GM12892 (cell line): ENCODE measurements at regions not wholly inside any gene's neighbourhood (a gene's known extent, or its start where the extent isn't known, plus 50 kb on each side); places are given as distances from the start of the nearest gene placed in this dataset.

Source experiments
- POLR2AphosphoS5 ChIP-seq: IDR thresholded peaks from 2 replicates; pipeline ENCODE4 v1.6.1; 2011; ENCODE audit warnings: low read depth, low read length, control low read depth
- TAF1 ChIP-seq: IDR thresholded peaks from 2 replicates; pipeline ENCODE4 v1.6.1; 2011; ENCODE audit warnings: low read depth, mild to moderate bottlenecking, control low read depth, low read length, borderline replicate concordance

DNA sequence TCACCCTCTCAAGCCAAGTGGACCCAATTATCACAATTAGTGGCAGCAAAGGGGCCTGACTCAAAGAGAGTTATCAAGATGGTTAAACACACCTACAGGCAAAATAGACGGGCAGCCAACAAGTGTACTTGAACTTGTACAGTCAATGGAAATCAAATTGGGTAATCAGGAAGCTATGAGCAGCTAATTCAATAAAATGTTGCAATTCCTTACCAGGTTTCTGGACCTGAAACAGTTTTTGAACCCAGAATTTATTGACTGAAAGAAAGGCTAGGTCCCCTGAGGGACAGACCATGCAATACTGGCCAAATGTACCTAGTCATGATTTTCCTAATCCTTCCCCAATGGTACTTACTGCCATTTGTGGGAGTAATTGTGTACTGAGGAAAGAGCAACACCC lies 679.8 kb downstream of the EPM2A start:
- TF ChIP-seq POLR2AphosphoS5, result no peak
- no peak for TF ChIP-seq TAF1
